GM10248 (cell line): ENCODE measurements at regions not wholly inside any gene's neighbourhood (a gene's known extent, or its start where the extent isn't known, plus 50 kb on each side); places are given as distances from the start of the nearest gene placed in this dataset.

Experiments
- CTCF ChIA-PET: fragments of 300-600 bp; sonication (Branson Sonifier 250); formaldehyde crosslinking; extraction: SDS; loops from one replicate; lab custom pipeline; 2021; ENCODE audit warnings: antibody characterized with exemption; lab: Yijun Ruan, JAX
- POLR2A ChIA-PET: fragments of 350-650 bp; sonication (Branson Sonifier 250); formaldehyde crosslinking; extraction: SDS; loops from one replicate; lab custom pipeline; 2020; ENCODE audit warnings: antibody characterized with exemption; lab: Yijun Ruan, JAX
- DNase-seq: peaks from one replicate; pipeline ENCODE4 v3.0.0; 2012; ENCODE audit errors: extremely low spot score
- CTCF ChIP-seq: IDR thresholded peaks from 2 replicates; pipeline ENCODE4 v1.5.1; 2012; ENCODE audit warnings: mild to moderate bottlenecking, low read depth; ENCODE audit errors: extremely low read depth, missing control alignments, control extremely low read depth

DNA sequence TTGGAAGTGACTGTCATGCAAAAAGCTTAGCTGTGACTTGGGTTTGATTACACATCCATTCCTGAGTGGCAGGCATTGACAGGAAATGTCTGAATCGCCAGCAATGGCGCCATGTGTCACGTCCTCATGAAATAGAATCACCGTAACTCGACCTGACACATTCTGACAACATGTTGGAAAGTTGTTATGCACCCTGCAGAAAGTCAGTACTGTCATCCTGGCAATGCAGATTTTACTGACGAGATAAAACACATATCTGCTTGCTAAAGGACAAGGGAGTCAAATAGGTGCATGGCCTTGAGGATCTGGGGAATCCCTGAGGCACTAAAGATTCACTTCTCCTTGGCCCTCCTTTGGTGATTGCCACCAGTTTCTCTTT, 344.2 kb downstream of the SPATA31D1 start:
- no peak for DNase-seq
- ChIA-PET CTCF (no interaction called here), POLR2A (no interaction called here)
- TF ChIP-seq CTCF, result no peak

- ChIA-PET CTCF (no interaction called here), POLR2A (no interaction called here)
- DNase-seq, result no peak
- no peak for TF ChIP-seq CTCF
Observed at GRCh38 chr9:82333671-82334070, 345.1 kb downstream of the SPATA31D1 start.

- TF ChIP-seq CTCF, result no peak
Observed at GRCh38 chr9:82334286-82334685, 345.7 kb downstream of the SPATA31D1 start.

GRCh38 chr9:82337351-82337750, 348.8 kb downstream of the SPATA31D1 start:
- ChIA-PET POLR2A (no interaction called here), CTCF (no interaction called here)
- no peak for TF ChIP-seq CTCF
- DNase-seq, result no peak

More at GRCh38 chr9:82334286-82334685, 345.7 kb downstream of the SPATA31D1 start:
- DNase-seq, result no peak
- ChIA-PET CTCF (no interaction called here), POLR2A (no interaction called here)

- TF ChIP-seq CTCF, result no peak
- no peak for DNase-seq
- ChIA-PET CTCF (no interaction called here), POLR2A (no interaction called here)
Observed at GRCh38 chr9:82342046-82342445, 353.5 kb downstream of the SPATA31D1 start.

- no peak for TF ChIP-seq CTCF
- ChIA-PET CTCF (no interaction called here), POLR2A (no interaction called here)
- DNase-seq, result no peak
Observed at GRCh38 chr9:82346040-82346439, 357.5 kb downstream of the SPATA31D1 start.
